IPS-NIHi7 (cell line): ENCODE measurements at regions not wholly inside any gene's neighbourhood (a gene's known extent, or its start where the extent isn't known, plus 50 kb on each side); places are given as distances from the start of the nearest gene placed in this dataset.
"Not testable (repeated sequence)": the region's sequence is repeated elsewhere in the genome, so short reads cannot be mapped to it uniquely, and the experiment has no call there.

ENCODE experiments used
- DNase-seq: peaks from one replicate; pipeline ENCODE4 v3.0.0; 2012; ENCODE audit warnings: mixed read lengths; ENCODE audit errors: extremely low spot score

- no peak for DNase-seq
These were observed 53.5 kb downstream of the TEX51 start for GRCh38 chr2:126952216-126952615.

- no peak for DNase-seq
These were observed 54.8 kb downstream of the TEX51 start for GRCh38 chr2:126953483-126953882.

GRCh38 chr2:126954831-126955230, 56.1 kb downstream of the TEX51 start:
- no peak for DNase-seq

- not testable (repeated sequence) for DNase-seq
These were observed 58.1 kb downstream of the TEX51 start for GRCh38 chr2:126956773-126957172.

DNA sequence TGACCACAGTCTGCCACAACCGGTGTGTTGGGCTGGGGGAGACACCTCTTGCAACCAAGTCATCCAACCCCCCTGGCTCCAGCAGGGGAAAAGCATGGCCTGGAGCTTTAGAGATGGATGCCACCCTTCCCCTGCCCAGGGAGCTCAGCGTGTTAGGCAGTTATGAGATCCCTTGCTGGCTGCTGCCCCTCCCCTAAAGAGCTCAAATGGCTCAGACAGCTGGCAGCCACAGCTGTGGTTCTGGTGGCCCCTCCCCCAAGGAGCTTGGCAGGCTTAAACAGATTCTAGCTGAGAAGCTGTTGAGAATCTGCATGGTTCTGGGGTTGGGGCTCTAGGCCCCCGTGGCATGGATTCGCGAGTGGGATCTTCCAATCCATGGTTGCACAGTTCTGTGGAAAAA, 64.7 kb downstream of the TEX51 start:
- DNase-seq = no peak

GRCh38 chr2:126966601-126967000, 67.9 kb downstream of the TEX51 start:
- no peak for DNase-seq

GRCh38 chr2:126970583-126970982, 71.9 kb downstream of the TEX51 start:
- peak; percentile 56 for DNase-seq

DNA sequence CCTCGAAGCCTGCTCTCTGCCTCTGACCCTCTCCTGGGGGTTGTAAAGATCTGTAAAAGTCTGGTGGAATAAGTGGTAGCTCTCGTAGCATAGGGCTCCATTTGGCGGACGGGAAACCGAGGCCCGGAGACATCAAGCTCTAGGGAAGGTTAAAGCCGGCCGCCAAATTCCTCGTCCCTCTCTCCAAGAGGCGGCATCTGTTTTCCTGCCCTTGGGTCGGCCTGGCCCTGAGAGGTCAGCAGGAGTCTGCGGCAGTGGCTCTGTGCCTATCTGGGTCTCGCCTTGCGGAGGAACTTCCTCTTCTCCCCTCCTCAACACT, 72.4 kb downstream of the TEX51 start:
- no peak for DNase-seq

GRCh38 chr2:126971481-126972278, 73.0 kb downstream of the TEX51 start:
- peak; percentile 91 for DNase-seq

GRCh38 chr2:126972279-126972626, 73.6 kb downstream of the TEX51 start:
- DNase-seq = no peak

GRCh38 chr2:126973745-126974144, 75.1 kb downstream of the TEX51 start:
- DNase-seq = no peak

- DNase-seq = no peak
These were observed 77.3 kb downstream of the TEX51 start for GRCh38 chr2:126975671-126976655.

GRCh38 chr2:126976721-126977328, 78.1 kb downstream of the TEX51 start:
- no peak for DNase-seq

DNA sequence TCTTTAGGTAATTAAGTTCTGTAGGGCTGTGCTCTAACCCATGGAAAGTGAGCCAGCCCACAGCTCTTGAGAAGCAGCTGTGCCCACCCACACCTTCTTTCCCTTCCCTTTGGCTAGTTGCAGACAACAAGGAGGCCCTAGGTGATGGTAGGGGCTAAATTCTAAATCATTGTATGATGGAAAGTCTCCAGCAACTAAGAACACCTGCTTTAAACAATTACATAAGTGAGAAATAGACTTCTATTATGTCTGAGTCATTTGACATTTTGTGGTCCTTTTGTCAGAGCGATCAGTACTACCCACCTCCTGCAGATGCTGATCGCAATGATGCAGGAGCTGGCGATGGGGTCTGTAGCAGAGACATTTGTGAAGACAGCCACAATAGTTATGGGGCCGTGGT, 79.6 kb downstream of the TEX51 start:
- no peak for DNase-seq

GRCh38 chr2:126979039-126980003, 80.6 kb downstream of the TEX51 start:
- no peak for DNase-seq

- DNase-seq = no peak
These were observed 82.8 kb downstream of the TEX51 start for GRCh38 chr2:126981476-126981875.

- no peak for DNase-seq
These were observed 84.2 kb downstream of the TEX51 start for GRCh38 chr2:126982935-126983334.

DNA sequence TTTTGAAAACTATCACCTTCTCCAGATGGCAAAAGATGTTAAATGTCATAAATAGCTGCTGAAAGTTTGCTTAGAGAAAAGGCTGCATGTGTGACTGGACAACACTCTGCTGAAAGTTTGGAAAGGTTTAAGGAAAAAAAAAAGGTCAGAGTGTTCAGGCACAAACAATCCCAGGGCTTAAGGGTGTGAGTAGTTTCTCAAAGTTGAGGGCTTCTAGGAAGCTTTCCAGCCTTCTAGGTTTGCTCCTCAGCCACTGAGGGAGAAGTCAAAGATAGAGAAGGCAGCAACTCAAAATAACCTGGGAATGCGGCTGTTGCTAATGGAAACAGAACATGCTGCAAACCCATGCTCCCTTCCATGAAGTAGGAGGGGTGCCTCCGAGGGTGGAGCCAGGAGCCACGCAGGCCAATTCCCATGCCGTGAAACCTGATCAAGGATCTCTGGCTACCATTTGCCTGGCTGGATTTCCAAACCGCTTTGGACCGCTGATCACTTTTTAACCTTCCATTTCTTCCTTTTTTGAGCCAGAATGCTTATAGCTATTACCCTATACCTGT, 88.0 kb downstream of the TEX51 start:
- DNase-seq = no peak

GRCh38 chr2:126988482-126988881, 89.8 kb downstream of the TEX51 start:
- DNase-seq = no peak

GRCh38 chr2:126989064-126989463, 90.4 kb downstream of the TEX51 start:
- not testable (repeated sequence) for DNase-seq

DNA sequence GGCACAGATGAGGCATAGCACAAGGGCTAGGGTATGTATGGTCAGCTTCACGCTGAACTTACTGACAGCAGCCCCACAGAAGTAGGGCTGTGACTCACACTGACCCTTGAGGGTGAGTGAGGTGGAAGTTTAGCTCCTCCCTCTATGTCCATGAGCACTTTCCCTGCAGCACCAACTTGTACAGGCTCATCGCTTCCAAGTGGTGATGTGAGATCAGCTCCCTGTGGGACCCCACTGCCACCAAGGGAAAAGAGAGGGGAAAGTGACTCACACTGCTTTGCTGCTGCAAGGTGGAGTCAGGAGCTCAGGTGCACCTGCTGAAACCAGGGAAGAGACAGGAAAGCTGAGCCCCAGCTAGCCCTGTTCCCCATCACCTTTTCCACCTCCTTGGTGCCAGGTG, 91.5 kb downstream of the TEX51 start:
- DNase-seq = no peak
